ENCODE measurements at regions not wholly inside any gene's neighbourhood (a gene's known extent, or its start where the extent isn't known, plus 50 kb on each side); places are given as distances from the start of the nearest gene placed in this dataset.

DNA sequence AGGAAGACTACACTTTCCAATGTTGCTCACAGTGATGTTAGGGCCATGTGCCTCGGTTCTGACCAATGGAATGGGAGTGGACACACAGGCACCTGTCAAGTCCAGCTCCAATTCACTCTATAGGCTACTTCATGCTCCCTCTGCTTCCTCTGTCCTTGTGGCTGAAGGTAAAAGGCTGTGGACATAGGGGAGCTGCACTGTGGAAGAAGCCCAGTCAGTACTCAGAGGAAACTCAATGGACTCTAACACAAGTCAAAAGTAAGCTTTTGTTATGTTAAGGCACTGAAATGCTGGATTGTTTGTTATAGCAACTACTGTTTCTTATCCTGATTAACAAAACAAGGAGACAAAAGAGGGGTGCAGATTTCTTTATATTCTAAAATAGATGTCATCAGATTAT lies 278.2 kb downstream of the BCL11B start:
- TF ChIP-seq ZNF133 (tag by site-specific recombination; IDR thresholded peaks at IDR 0.05) (no peak), CTCF (tag by site-specific recombination; IDR thresholded peaks at IDR 0.05) (no peak)
